GM18520 (cell line): ENCODE measurements at regions not wholly inside any gene's neighbourhood (a gene's known extent, or its start where the extent isn't known, plus 50 kb on each side); places are given as distances from the start of the nearest gene placed in this dataset.

Source experiments
- ATAC-seq: cut with Tn5 transposase; IDR thresholded peaks from one replicate; pipeline ENCODE4 v1.9.1; 2021; ENCODE audit not compliant: unreplicated experiment

- ATAC-seq = no peak
Observed at GRCh38 chr5:4541334-4541733, 598.8 kb upstream of the ADAMTS16 start.

GRCh38 chr5:4542145-4542778 is 597.9 kb upstream of the ADAMTS16 start:
- no peak for ATAC-seq

- no peak for ATAC-seq
Observed at GRCh38 chr5:4544049-4544670, 596.0 kb upstream of the ADAMTS16 start.

GRCh38 chr5:4547547-4547946 is 592.6 kb upstream of the ADAMTS16 start:
- ATAC-seq = no peak

- no peak for ATAC-seq
Observed at GRCh38 chr5:4548341-4548740, 591.8 kb upstream of the ADAMTS16 start.

- no peak for ATAC-seq
Observed at GRCh38 chr5:4549351-4549750, 590.8 kb upstream of the ADAMTS16 start.

GRCh38 chr5:4551034-4551433 is 589.1 kb upstream of the ADAMTS16 start:
- no peak for ATAC-seq

- no peak for ATAC-seq
Observed at GRCh38 chr5:4553130-4553529, 587.0 kb upstream of the ADAMTS16 start.

- ATAC-seq = no peak
Observed at GRCh38 chr5:4553978-4554377, 586.2 kb upstream of the ADAMTS16 start.

- ATAC-seq = no peak
Observed at GRCh38 chr5:4555725-4556285, 584.3 kb upstream of the ADAMTS16 start.

GRCh38 chr5:4561403-4561802 is 578.7 kb upstream of the ADAMTS16 start:
- no peak for ATAC-seq

GRCh38 chr5:4563400-4563799 is 576.7 kb upstream of the ADAMTS16 start:
- no peak for ATAC-seq

- no peak for ATAC-seq
Observed at GRCh38 chr5:4570047-4570995, 569.8 kb upstream of the ADAMTS16 start.

- ATAC-seq = no peak
Observed at GRCh38 chr5:4571248-4571948, 568.7 kb upstream of the ADAMTS16 start.

- no peak for ATAC-seq
Observed at GRCh38 chr5:4572311-4573100, 567.6 kb upstream of the ADAMTS16 start.

- ATAC-seq = no peak
Observed at GRCh38 chr5:4575608-4576007, 564.5 kb upstream of the ADAMTS16 start.

- ATAC-seq = no peak
Observed at GRCh38 chr5:4576161-4576748, 563.9 kb upstream of the ADAMTS16 start.

- ATAC-seq = no peak
Observed at GRCh38 chr5:4576908-4577307, 563.2 kb upstream of the ADAMTS16 start.

- no peak for ATAC-seq
Observed at GRCh38 chr5:4579679-4580078, 560.5 kb upstream of the ADAMTS16 start.

GRCh38 chr5:4580772-4581171 is 559.4 kb upstream of the ADAMTS16 start:
- ATAC-seq = no peak
